ENCODE measurements at regions not wholly inside any gene's neighbourhood (a gene's known extent, or its start where the extent isn't known, plus 50 kb on each side); places are given as distances from the start of the nearest gene placed in this dataset. TPM values are rescaled to one million over a fixed set of nuclear protein-coding genes. Genes with fewer than 3 reads are reported as not detected.

Small RNA genes lying in the stretch of these regions (small RNA-seq; reads per million reads assigned to genes)
- not detected for gene RF00402 (ENCODE audit: insufficient read depth)
- not detected for gene RNU6-1069P (ENCODE audit: insufficient read depth)
